ENCODE measurements at regions not wholly inside any gene's neighbourhood (a gene's known extent, or its start where the extent isn't known, plus 50 kb on each side); places are given as distances from the start of the nearest gene placed in this dataset.
"Not testable (repeated sequence)": the region's sequence is repeated elsewhere in the genome, so short reads cannot be mapped to it uniquely, and the experiment has no call there.

GRCh38 chr2:8251291-8251690 is 430.6 kb upstream of the ID2 start:
- no peak for DNase-seq

- no peak for DNase-seq
Measured at GRCh38 chr2:8251856-8252255, 430.0 kb upstream of the ID2 start.

- DNase-seq = peak in 1 of 2 experiments; percentile 27
Measured at GRCh38 chr2:8252997-8253694, 428.7 kb upstream of the ID2 start.

- no peak for DNase-seq
Measured at GRCh38 chr2:8253781-8254180, 428.1 kb upstream of the ID2 start.

GRCh38 chr2:8254214-8254613 is 427.6 kb upstream of the ID2 start:
- DNase-seq = not testable (repeated sequence)

GRCh38 chr2:8254791-8255447 is 426.9 kb upstream of the ID2 start:
- no peak for DNase-seq

GRCh38 chr2:8255448-8255800 is 426.4 kb upstream of the ID2 start:
- DNase-seq = no peak

GRCh38 chr2:8256905-8257304 is 425.0 kb upstream of the ID2 start:
- DNase-seq = no peak

- DNase-seq = no peak
Measured at GRCh38 chr2:8257502-8257901, 424.4 kb upstream of the ID2 start.

- DNase-seq = no peak
Measured at GRCh38 chr2:8258406-8258805, 423.4 kb upstream of the ID2 start.

- DNase-seq = no peak
Measured at GRCh38 chr2:8259106-8259840, 422.6 kb upstream of the ID2 start.

GRCh38 chr2:8259841-8260178 is 422.0 kb upstream of the ID2 start:
- DNase-seq = no peak

GRCh38 chr2:8260213-8260612 is 421.6 kb upstream of the ID2 start:
- DNase-seq = no peak

GRCh38 chr2:8263901-8264300 is 418.0 kb upstream of the ID2 start:
- peak; percentile 50 to 52 for DNase-seq

- no peak for DNase-seq
Measured at GRCh38 chr2:8264981-8265380, 416.9 kb upstream of the ID2 start.

GRCh38 chr2:8265476-8266226 is 416.2 kb upstream of the ID2 start:
- DNase-seq = no peak

GRCh38 chr2:8266563-8266962 is 415.3 kb upstream of the ID2 start:
- peak in 1 of 2 experiments; percentile 8 for DNase-seq

- DNase-seq = no peak
Measured at GRCh38 chr2:8267048-8267447, 414.8 kb upstream of the ID2 start.

- DNase-seq = no peak
Measured at GRCh38 chr2:8267721-8268120, 414.1 kb upstream of the ID2 start.

GRCh38 chr2:8268172-8268783 is 413.6 kb upstream of the ID2 start:
- DNase-seq = no peak

GRCh38 chr2:8270699-8271098 is 411.2 kb upstream of the ID2 start:
- no peak for DNase-seq

- DNase-seq = no peak
Measured at GRCh38 chr2:8271461-8271860, 410.4 kb upstream of the ID2 start.

GRCh38 chr2:8276026-8276425 is 405.8 kb upstream of the ID2 start:
- no peak for DNase-seq
